SU-DHL-6 (cell line): ENCODE measurements at regions not wholly inside any gene's neighbourhood (a gene's known extent, or its start where the extent isn't known, plus 50 kb on each side); places are given as distances from the start of the nearest gene placed in this dataset.

Experiments used
- EZH2phosphoT487 ChIP-seq: fragments of 200-600 bp; sonication (generic), shearing (Covaris generic); conservative IDR thresholded peaks from 2 replicates; pipeline ENCODE4 v1.6.1; 2018; ENCODE audit warnings: mild to moderate bottlenecking, antibody characterized with exemption, low read length, moderate library complexity, mixed read lengths
- TF ChIP-seq, protein P1 (sequence below): fragments of 200-600 bp; sonication (generic); IDR thresholded peaks from one replicate; pipeline ENCODE4 v1.5.1; 2017; ENCODE audit warnings: antibody characterized with exemption, mild to moderate bottlenecking, low read length, moderate library complexity; ENCODE audit not compliant: insufficient read depth, poor library complexity, severe bottlenecking

DNA sequence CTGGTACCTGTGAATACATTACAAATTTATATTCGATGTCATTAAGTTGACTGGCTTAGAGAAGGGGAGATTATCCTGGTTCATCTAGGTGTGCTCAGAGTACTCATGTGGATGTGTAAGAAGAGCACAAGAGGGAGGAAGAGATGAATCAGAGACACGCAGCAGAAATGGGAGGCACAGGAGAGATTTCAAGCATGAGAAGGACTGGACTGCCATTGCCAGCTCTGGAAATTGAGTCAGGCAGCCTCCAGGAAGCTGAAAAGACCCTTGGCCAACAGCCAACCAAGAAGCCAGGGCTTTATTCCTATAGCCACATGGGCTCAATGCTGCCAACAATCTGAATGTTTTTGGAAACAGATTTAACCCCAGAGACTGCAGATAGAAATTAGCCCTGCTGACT lies 1390.0 kb downstream of the STIM2 start:
- TF ChIP-seq, protein P1, sequence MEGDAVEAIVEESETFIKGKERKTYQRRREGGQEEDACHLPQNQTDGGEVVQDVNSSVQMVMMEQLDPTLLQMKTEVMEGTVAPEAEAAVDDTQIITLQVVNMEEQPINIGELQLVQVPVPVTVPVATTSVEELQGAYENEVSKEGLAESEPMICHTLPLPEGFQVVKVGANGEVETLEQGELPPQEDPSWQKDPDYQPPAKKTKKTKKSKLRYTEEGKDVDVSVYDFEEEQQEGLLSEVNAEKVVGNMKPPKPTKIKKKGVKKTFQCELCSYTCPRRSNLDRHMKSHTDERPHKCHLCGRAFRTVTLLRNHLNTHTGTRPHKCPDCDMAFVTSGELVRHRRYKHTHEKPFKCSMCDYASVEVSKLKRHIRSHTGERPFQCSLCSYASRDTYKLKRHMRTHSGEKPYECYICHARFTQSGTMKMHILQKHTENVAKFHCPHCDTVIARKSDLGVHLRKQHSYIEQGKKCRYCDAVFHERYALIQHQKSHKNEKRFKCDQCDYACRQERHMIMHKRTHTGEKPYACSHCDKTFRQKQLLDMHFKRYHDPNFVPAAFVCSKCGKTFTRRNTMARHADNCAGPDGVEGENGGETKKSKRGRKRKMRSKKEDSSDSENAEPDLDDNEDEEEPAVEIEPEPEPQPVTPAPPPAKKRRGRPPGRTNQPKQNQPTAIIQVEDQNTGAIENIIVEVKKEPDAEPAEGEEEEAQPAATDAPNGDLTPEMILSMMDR = no peak
- no peak for TF ChIP-seq EZH2phosphoT487
